HEK293 (cell line): ENCODE measurements at regions not wholly inside any gene's neighbourhood (a gene's known extent, or its start where the extent isn't known, plus 50 kb on each side); places are given as distances from the start of the nearest gene placed in this dataset.

Experiments
- CTCF ChIA-PET: fragments of 350-600 bp; formaldehyde crosslinking; extraction: SDS; loops from one replicate; lab custom pipeline; 2021; ENCODE audit warnings: antibody characterized with exemption; lab: Yijun Ruan, JAX
- POLR2A ChIA-PET: fragments of 300-600 bp; formaldehyde crosslinking; extraction: SDS; loops from one replicate; lab custom pipeline; 2020; ENCODE audit warnings: antibody characterized with exemption, inconsistent platforms; lab: Yijun Ruan, JAX
- H3K27ac ChIP-seq: fragments of 200-500 bp; sonication (Bioruptor generic); 2 replicates; pipeline ENCODE4 v1.5.1; 2014; ENCODE audit warnings: low read depth, low read length, control low read depth, inconsistent platforms; ENCODE audit errors: extremely low read depth
- H3K36me3 ChIP-seq, 2 experiments: fragments of 200-500 bp in 1 of 2; sonication (Bioruptor generic) in 1 of 2; 1 replicate in 1 of 2; 2 replicates in 1 of 2; pipeline ENCODE4 v1.5.1; 2014 to 2017; ENCODE audit warnings: inconsistent platforms in 2 of 2, low read length in 2 of 2; ENCODE audit not compliant: control insufficient read depth in 2 of 2, insufficient read depth in 1 of 2
- H3K4me1 ChIP-seq: fragments of 200-500 bp; sonication (Bioruptor generic); 2 replicates; pipeline ENCODE4 v1.5.1; 2014; ENCODE audit warnings: mild to moderate bottlenecking, low read length, inconsistent platforms; ENCODE audit not compliant: control insufficient read depth, insufficient read depth
- H3K4me3 ChIP-seq: 2 replicates; pipeline ENCODE4 v1.5.1; 2011; ENCODE audit warnings: low read depth, mild to moderate bottlenecking, control low read depth, low read length, moderate library complexity
- H3K9me3 ChIP-seq: fragments of 200-500 bp; sonication (Bioruptor generic); 2 replicates; pipeline ENCODE4 v1.5.1; 2014; ENCODE audit warnings: low read depth, low read length, inconsistent platforms; ENCODE audit not compliant: control insufficient read depth, insufficient read depth
- BCL6B ChIP-seq: fragments of 450-650 bp; formaldehyde crosslinking; IDR thresholded peaks from 2 replicates; pipeline ENCODE4 v1.5.1; 2017; ENCODE audit warnings: missing biosample characterization, missing genetic modification characterization
- GLI2 ChIP-seq: fragments of 450-650 bp; formaldehyde crosslinking; IDR thresholded peaks from 2 replicates; pipeline ENCODE4; 2017; ENCODE audit warnings: missing biosample characterization, missing genetic modification characterization, low read depth, borderline replicate concordance
- GLIS2 ChIP-seq: fragments of 450-650 bp; formaldehyde crosslinking; IDR thresholded peaks from 2 replicates; pipeline ENCODE4 v1.5.1; 2016; ENCODE audit warnings: missing biosample characterization, missing genetic modification characterization
- KLF17 ChIP-seq: fragments of 450-650 bp; formaldehyde crosslinking; IDR thresholded peaks from 2 replicates; pipeline ENCODE4 v1.5.1; 2016; ENCODE audit warnings: missing biosample characterization, missing genetic modification characterization
- OSR2 ChIP-seq: fragments of 450-650 bp; formaldehyde crosslinking; IDR thresholded peaks from 2 replicates; pipeline ENCODE4 v1.5.1; 2016; ENCODE audit warnings: missing biosample characterization, missing genetic modification characterization
- RBAK ChIP-seq: fragments of 450-650 bp; formaldehyde crosslinking; IDR thresholded peaks from 2 replicates; pipeline ENCODE4 v1.5.1; 2016; ENCODE audit warnings: missing biosample characterization, missing genetic modification characterization
- ZNF132 ChIP-seq: fragments of 450-650 bp; formaldehyde crosslinking; IDR thresholded peaks from 2 replicates; pipeline ENCODE4 v1.5.1; 2017; ENCODE audit warnings: missing biosample characterization, missing genetic modification characterization, borderline replicate concordance
- ZNF133 ChIP-seq: fragments of 450-650 bp; formaldehyde crosslinking; IDR thresholded peaks from 2 replicates; pipeline ENCODE4 v1.5.1; 2016; ENCODE audit warnings: missing biosample characterization, missing genetic modification characterization
- ZNF146 ChIP-seq: fragments of 450-650 bp; formaldehyde crosslinking; IDR thresholded peaks from 2 replicates; pipeline ENCODE4 v1.5.1; 2016; ENCODE audit warnings: missing biosample characterization, missing genetic modification characterization
- ZNF223 ChIP-seq: fragments of 450-650 bp; formaldehyde crosslinking; IDR thresholded peaks from 2 replicates; pipeline ENCODE4 v1.5.1; 2016; ENCODE audit warnings: missing biosample characterization, missing genetic modification characterization
- ZNF354C ChIP-seq: fragments of 450-650 bp; formaldehyde crosslinking; IDR thresholded peaks from 2 replicates; pipeline ENCODE4 v1.5.1; 2016; ENCODE audit warnings: missing biosample characterization, missing genetic modification characterization, low read depth, borderline replicate concordance
- ZNF398 ChIP-seq: fragments of 450-650 bp; formaldehyde crosslinking; IDR thresholded peaks from 2 replicates; pipeline ENCODE4 v1.5.1; 2017; ENCODE audit warnings: missing biosample characterization, missing genetic modification characterization
- ZNF48 ChIP-seq: fragments of 450-650 bp; formaldehyde crosslinking; IDR thresholded peaks from 2 replicates; pipeline ENCODE4 v1.5.1; 2016; ENCODE audit warnings: missing biosample characterization, missing genetic modification characterization
- ZNF561 ChIP-seq: fragments of 450-650 bp; IDR thresholded peaks from 2 replicates; pipeline ENCODE4 v1.5.1; 2018; ENCODE audit warnings: missing biosample characterization, missing genetic modification characterization, borderline replicate concordance
- ZNF571 ChIP-seq: fragments of 450-650 bp; formaldehyde crosslinking; IDR thresholded peaks from 2 replicates; pipeline ENCODE4 v1.5.0; 2017; ENCODE audit warnings: missing biosample characterization, missing genetic modification characterization
- ZNF621 ChIP-seq: fragments of 450-650 bp; formaldehyde crosslinking; IDR thresholded peaks from 2 replicates; pipeline ENCODE4 v1.5.1; 2017; ENCODE audit warnings: missing biosample characterization, missing genetic modification characterization
- ZNF645 ChIP-seq: fragments of 450-650 bp; formaldehyde crosslinking; IDR thresholded peaks from 2 replicates; pipeline ENCODE4; 2016; ENCODE audit warnings: missing biosample characterization, missing genetic modification characterization
- ZNF670 ChIP-seq: fragments of 450-650 bp; formaldehyde crosslinking; IDR thresholded peaks from 2 replicates; pipeline ENCODE4 v1.5.1; 2016; ENCODE audit warnings: missing biosample characterization, missing genetic modification characterization, low read depth
- ZSCAN23 ChIP-seq: fragments of 450-650 bp; formaldehyde crosslinking; IDR thresholded peaks from 2 replicates; pipeline ENCODE4 v1.5.1; 2016; ENCODE audit warnings: missing biosample characterization, missing genetic modification characterization
- TF ChIP-seq, protein P1 (sequence below): fragments of 450-650 bp; IDR thresholded peaks from 2 replicates; pipeline ENCODE4 v1.5.1; 2018; ENCODE audit warnings: missing biosample characterization, missing genetic modification characterization
- TF ChIP-seq, protein P2 (sequence below): fragments of 450-650 bp; IDR thresholded peaks from 2 replicates; pipeline ENCODE4 v1.5.1; 2018; ENCODE audit warnings: missing biosample characterization, mild to moderate bottlenecking, missing genetic modification characterization
- TF ChIP-seq, protein P3 (sequence below): IDR thresholded peaks from 2 replicates; pipeline ENCODE4 v1.6.1; 2011; ENCODE audit warnings: mild to moderate bottlenecking, low read depth, low read length, borderline replicate concordance
- TF ChIP-seq, protein P4 (sequence below): fragments of 450-650 bp; formaldehyde crosslinking; IDR thresholded peaks from 2 replicates; pipeline ENCODE4 v1.5.1; 2016; ENCODE audit warnings: missing biosample characterization, missing genetic modification characterization

DNA sequence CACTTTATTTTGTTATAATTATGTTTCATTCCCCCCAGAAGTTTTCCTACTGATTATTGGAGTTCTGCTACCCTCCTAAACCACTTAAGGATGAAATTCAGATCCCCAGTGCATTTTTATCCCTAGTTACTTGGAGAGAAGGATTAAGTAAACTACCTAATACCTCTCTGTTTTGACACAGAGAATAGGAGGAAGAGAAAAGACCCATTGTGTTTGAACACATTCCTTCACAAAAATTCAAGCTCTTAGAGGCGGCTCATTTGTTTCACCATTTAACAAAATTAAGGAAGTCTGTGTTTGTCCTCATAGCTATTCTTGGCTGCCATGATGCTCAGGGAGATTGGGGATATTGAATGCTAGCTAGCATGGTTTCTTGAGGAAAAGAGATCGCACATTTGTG, 492.6 kb downstream of the EBF1 start (continued):
- no peak for TF ChIP-seq ZNF571 (tag by site-specific recombination)
- TF ChIP-seq, protein P1, sequence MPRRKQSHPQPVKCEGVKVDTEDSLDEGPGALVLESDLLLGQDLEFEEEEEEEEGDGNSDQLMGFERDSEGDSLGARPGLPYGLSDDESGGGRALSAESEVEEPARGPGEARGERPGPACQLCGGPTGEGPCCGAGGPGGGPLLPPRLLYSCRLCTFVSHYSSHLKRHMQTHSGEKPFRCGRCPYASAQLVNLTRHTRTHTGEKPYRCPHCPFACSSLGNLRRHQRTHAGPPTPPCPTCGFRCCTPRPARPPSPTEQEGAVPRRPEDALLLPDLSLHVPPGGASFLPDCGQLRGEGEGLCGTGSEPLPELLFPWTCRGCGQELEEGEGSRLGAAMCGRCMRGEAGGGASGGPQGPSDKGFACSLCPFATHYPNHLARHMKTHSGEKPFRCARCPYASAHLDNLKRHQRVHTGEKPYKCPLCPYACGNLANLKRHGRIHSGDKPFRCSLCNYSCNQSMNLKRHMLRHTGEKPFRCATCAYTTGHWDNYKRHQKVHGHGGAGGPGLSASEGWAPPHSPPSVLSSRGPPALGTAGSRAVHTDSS (tag by site-specific recombination) = no peak
- no peak for TF ChIP-seq ZNF223 (tag by site-specific recombination)

DNA sequence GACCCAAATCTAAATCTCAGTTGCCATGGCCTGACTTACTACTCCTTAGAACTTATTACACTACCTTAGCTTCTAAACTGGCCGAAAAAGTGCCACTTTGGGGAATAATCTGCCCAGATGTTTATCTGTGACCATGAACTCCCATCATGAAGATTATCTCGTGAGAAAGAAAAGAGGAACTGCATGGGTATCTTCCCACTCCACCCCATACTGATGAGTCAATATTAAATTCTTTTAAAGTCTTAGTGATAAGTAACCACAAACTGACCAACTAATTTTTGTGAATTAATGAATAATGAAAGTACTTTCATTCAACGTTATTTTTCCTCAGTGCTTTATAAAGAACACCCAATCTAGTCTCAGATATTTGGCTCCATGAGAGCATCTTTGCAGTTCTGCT, 493.5 kb downstream of the EBF1 start:
- no peaks in the 10 kb centered on the region for H3K4me1 ChIP-seq
- POLR2A ChIA-PET = no interaction called here

More for the DNA sequence above, 493.5 kb downstream of the EBF1 start:
- TF ChIP-seq GLIS2 (no peak), ZNF354C (tag by site-specific recombination) (no peak), ZNF645 (tag by site-specific recombination) (no peak), ZNF398 (tag by site-specific recombination) (no peak), ZNF670 (tag by site-specific recombination) (no peak), ZNF621 (tag by site-specific recombination) (no peak), ZNF146 (tag by site-specific recombination) (no peak), ZNF133 (no peak), ZNF48 (tag by site-specific recombination) (no peak), GLI2 (tag by site-specific recombination) (no peak), ZNF561 (tag by site-specific recombination) (no peak), RBAK (tag by site-specific recombination) (no peak), OSR2 (tag by site-specific recombination) (no peak), ZNF132 (tag by site-specific recombination) (no peak), KLF17 (tag by site-specific recombination) (no peak), BCL6B (tag by site-specific recombination) (no peak), ZSCAN23 (no peak)
- TF ChIP-seq, protein P2, sequence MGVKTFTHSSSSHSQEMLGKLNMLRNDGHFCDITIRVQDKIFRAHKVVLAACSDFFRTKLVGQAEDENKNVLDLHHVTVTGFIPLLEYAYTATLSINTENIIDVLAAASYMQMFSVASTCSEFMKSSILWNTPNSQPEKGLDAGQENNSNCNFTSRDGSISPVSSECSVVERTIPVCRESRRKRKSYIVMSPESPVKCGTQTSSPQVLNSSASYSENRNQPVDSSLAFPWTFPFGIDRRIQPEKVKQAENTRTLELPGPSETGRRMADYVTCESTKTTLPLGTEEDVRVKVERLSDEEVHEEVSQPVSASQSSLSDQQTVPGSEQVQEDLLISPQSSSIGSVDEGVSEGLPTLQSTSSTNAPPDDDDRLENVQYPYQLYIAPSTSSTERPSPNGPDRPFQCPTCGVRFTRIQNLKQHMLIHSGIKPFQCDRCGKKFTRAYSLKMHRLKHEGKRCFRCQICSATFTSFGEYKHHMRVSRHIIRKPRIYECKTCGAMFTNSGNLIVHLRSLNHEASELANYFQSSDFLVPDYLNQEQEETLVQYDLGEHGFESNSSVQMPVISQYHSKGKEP (tag by site-specific recombination) = no peak
- TF ChIP-seq, protein P3, sequence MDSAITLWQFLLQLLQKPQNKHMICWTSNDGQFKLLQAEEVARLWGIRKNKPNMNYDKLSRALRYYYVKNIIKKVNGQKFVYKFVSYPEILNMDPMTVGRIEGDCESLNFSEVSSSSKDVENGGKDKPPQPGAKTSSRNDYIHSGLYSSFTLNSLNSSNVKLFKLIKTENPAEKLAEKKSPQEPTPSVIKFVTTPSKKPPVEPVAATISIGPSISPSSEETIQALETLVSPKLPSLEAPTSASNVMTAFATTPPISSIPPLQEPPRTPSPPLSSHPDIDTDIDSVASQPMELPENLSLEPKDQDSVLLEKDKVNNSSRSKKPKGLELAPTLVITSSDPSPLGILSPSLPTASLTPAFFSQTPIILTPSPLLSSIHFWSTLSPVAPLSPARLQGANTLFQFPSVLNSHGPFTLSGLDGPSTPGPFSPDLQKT = no peak
- TF ChIP-seq, protein P4, sequence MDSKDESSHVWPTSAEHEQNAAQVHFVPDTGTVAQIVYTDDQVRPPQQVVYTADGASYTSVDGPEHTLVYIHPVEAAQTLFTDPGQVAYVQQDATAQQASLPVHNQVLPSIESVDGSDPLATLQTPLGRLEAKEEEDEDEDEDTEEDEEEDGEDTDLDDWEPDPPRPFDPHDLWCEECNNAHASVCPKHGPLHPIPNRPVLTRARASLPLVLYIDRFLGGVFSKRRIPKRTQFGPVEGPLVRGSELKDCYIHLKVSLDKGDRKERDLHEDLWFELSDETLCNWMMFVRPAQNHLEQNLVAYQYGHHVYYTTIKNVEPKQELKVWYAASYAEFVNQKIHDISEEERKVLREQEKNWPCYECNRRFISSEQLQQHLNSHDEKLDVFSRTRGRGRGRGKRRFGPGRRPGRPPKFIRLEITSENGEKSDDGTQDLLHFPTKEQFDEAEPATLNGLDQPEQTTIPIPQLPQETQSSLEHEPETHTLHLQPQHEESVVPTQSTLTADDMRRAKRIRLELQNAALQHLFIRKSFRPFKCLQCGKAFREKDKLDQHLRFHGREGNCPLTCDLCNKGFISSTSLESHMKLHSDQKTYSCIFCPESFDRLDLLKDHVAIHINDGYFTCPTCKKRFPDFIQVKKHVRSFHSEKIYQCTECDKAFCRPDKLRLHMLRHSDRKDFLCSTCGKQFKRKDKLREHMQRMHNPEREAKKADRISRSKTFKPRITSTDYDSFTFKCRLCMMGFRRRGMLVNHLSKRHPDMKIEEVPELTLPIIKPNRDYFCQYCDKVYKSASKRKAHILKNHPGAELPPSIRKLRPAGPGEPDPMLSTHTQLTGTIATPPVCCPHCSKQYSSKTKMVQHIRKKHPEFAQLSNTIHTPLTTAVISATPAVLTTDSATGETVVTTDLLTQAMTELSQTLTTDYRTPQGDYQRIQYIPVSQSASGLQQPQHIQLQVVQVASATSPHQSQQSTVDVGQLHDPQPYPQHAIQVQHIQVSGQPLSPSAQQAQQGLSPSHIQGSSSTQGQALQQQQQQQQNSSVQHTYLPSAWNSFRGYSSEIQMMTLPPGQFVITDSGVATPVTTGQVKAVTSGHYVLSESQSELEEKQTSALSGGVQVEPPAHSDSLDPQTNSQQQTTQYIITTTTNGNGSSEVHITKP (tag by site-specific recombination) = no peak
- Histone ChIP-seq H3K9me3 (no peaks in the 10 kb centered on the region), H3K4me3 (no peak overlapping the region), H3K27ac (no peak overlapping the region), H3K36me3 (no peaks in the 10 kb centered on the region)
- CTCF ChIA-PET = no interaction called here
